A673 (cell line): ENCODE measurements at regions not wholly inside any gene's neighbourhood (a gene's known extent, or its start where the extent isn't known, plus 50 kb on each side); places are given as distances from the start of the nearest gene placed in this dataset.

Experiments
- CTCF ChIP-seq: fragments of 300-800, 200-600 bp; sonication (generic); conservative IDR thresholded peaks from 2 replicates; pipeline ENCODE4 v1.5.1; 2017; ENCODE audit warnings: low read depth, mild to moderate bottlenecking, antibody characterized with exemption, low read length, moderate library complexity, mixed read lengths
- EZH2 ChIP-seq: fragments of 200-600 bp; sonication (generic); IDR thresholded peaks from 2 replicates; pipeline ENCODE4 v1.6.1; 2017; ENCODE audit warnings: borderline replicate concordance, low read depth, mild to moderate bottlenecking, mixed read lengths, antibody characterized with exemption, low read length; ENCODE audit not compliant: poor library complexity, severe bottlenecking

DNA sequence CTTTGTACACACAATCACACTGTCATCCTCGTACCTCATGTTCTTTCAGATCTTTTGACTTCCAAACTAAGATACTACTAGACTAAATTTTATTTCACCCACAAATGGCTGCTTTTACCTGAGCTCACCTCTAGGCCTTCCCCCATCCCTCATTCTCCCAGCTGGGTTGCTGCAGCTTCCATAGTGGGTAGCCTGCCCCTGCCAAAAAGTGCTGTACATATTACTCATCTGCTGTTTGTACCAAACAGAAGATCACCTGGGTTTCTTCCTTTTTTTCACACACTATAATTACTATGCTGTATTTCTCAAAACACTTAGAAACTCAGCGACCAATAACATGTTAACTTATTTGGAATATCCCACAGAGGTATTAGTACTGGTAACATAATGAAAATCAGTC, 267.6 kb upstream of the PRDM1 start:
- TF ChIP-seq CTCF (no peak), EZH2 (no peak)
